ENCODE measurements at regions not wholly inside any gene's neighbourhood (a gene's known extent, or its start where the extent isn't known, plus 50 kb on each side); places are given as distances from the start of the nearest gene placed in this dataset.

- TF ChIP-seq CTCF (conservative IDR thresholded peaks at IDR 0.05; ENCODE audit: low read depth, low read length) (no peak), EZH2 (IDR thresholded peaks at IDR 0.05; ENCODE audit: borderline replicate concordance, low read depth, low read length, poor library complexity, severe bottlenecking) (no peak)
Measured at GRCh38 chr3:66948041-66948440, 50.1 kb upstream of the KBTBD8 start.
